Stimulated activated CD4-positive, alpha-beta T cell treated with anti-CD3 and anti-CD28 coated beads, Interleukin-2, amount 100 ng/mL, for 24 hours (primary cell): ENCODE measurements at regions not wholly inside any gene's neighbourhood (a gene's known extent, or its start where the extent isn't known, plus 50 kb on each side); places are given as distances from the start of the nearest gene placed in this dataset.
"Not testable (repeated sequence)": the region's sequence is repeated elsewhere in the genome, so short reads cannot be mapped to it uniquely, and the experiment has no call there.

Experiments
- DNase-seq, 2 donors: peaks; one replicate each; pipeline ENCODE4 v3.0.0-alpha.2; 2020

- DNase-seq: no peak
Measured at GRCh38 chr3:182479419-182480336, 313.6 kb upstream of the ATP11B start.

- DNase-seq: no peak
Measured at GRCh38 chr3:182482705-182483104, 310.6 kb upstream of the ATP11B start.

GRCh38 chr3:182484682-182485081, 308.6 kb upstream of the ATP11B start:
- DNase-seq: no peak

- no peak for DNase-seq
Measured at GRCh38 chr3:182485301-182485700, 308.0 kb upstream of the ATP11B start.

- DNase-seq: no peak
Measured at GRCh38 chr3:182486463-182486862, 306.8 kb upstream of the ATP11B start.

- no peak for DNase-seq
Measured at GRCh38 chr3:182487143-182487542, 306.2 kb upstream of the ATP11B start.

- DNase-seq: no peak
Measured at GRCh38 chr3:182487611-182488010, 305.7 kb upstream of the ATP11B start.

- DNase-seq: no peak
Measured at GRCh38 chr3:182490596-182491491, 302.5 kb upstream of the ATP11B start.

- no peak for DNase-seq
Measured at GRCh38 chr3:182491577-182491976, 301.7 kb upstream of the ATP11B start.

- no peak for DNase-seq
Measured at GRCh38 chr3:182492536-182492935, 300.8 kb upstream of the ATP11B start.

GRCh38 chr3:182500289-182500688, 293.0 kb upstream of the ATP11B start:
- DNase-seq: no peak

- no peak for DNase-seq
Measured at GRCh38 chr3:182501856-182502255, 291.4 kb upstream of the ATP11B start.

GRCh38 chr3:182503401-182503800, 289.9 kb upstream of the ATP11B start:
- no peak for DNase-seq

- no peak for DNase-seq
Measured at GRCh38 chr3:182508919-182509711, 284.2 kb upstream of the ATP11B start.

- no peak for DNase-seq
Measured at GRCh38 chr3:182509844-182510460, 283.4 kb upstream of the ATP11B start.

GRCh38 chr3:182514236-182514964, 278.9 kb upstream of the ATP11B start:
- DNase-seq: no peak

- DNase-seq: no peak
Measured at GRCh38 chr3:182516597-182517336, 276.5 kb upstream of the ATP11B start.

- DNase-seq: no peak
Measured at GRCh38 chr3:182519569-182519968, 273.7 kb upstream of the ATP11B start.

- no peak for DNase-seq
Measured at GRCh38 chr3:182521339-182521738, 272.0 kb upstream of the ATP11B start.

- DNase-seq: not testable (repeated sequence)
Measured at GRCh38 chr3:182523424-182523823, 269.9 kb upstream of the ATP11B start.

GRCh38 chr3:182523836-182524235, 269.5 kb upstream of the ATP11B start:
- no peak for DNase-seq
